SU-DHL-6 (cell line): ENCODE measurements at regions not wholly inside any gene's neighbourhood (a gene's known extent, or its start where the extent isn't known, plus 50 kb on each side); places are given as distances from the start of the nearest gene placed in this dataset.

Experiments used
- EZH2phosphoT487 ChIP-seq: fragments of 200-600 bp; sonication (generic), shearing (Covaris generic); conservative IDR thresholded peaks from 2 replicates; pipeline ENCODE4 v1.6.1; 2018; ENCODE audit warnings: mild to moderate bottlenecking, antibody characterized with exemption, low read length, moderate library complexity, mixed read lengths
- TF ChIP-seq, protein P1 (sequence below): fragments of 200-600 bp; sonication (generic); IDR thresholded peaks from one replicate; pipeline ENCODE4 v1.5.1; 2017; ENCODE audit warnings: antibody characterized with exemption, mild to moderate bottlenecking, low read length, moderate library complexity; ENCODE audit not compliant: insufficient read depth, poor library complexity, severe bottlenecking

DNA sequence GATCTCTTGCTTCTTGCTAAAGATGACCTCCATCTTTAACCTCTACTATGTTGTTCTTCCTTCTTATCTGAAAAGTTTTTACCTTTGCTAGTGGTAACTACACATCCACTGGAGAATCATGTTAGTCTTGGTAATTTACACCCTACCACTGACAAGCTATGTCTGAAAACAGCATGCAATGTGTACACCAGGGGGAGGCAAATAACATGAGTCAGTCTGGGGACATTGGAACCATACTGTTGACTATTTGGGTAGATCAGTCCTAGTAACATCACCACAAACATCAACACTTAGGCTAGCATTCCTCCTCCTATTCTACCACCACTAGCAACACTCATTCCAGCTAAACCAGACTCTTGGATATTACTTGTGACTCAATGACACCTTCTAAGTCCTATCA lies 549.0 kb downstream of the KCNT2 start:
- TF ChIP-seq, protein P1, sequence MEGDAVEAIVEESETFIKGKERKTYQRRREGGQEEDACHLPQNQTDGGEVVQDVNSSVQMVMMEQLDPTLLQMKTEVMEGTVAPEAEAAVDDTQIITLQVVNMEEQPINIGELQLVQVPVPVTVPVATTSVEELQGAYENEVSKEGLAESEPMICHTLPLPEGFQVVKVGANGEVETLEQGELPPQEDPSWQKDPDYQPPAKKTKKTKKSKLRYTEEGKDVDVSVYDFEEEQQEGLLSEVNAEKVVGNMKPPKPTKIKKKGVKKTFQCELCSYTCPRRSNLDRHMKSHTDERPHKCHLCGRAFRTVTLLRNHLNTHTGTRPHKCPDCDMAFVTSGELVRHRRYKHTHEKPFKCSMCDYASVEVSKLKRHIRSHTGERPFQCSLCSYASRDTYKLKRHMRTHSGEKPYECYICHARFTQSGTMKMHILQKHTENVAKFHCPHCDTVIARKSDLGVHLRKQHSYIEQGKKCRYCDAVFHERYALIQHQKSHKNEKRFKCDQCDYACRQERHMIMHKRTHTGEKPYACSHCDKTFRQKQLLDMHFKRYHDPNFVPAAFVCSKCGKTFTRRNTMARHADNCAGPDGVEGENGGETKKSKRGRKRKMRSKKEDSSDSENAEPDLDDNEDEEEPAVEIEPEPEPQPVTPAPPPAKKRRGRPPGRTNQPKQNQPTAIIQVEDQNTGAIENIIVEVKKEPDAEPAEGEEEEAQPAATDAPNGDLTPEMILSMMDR, result no peak
- no peak for TF ChIP-seq EZH2phosphoT487
